Suppressor macrophage treated with lipopolysaccharide for 4 hours (primary cell): ENCODE measurements at regions not wholly inside any gene's neighbourhood (a gene's known extent, or its start where the extent isn't known, plus 50 kb on each side); places are given as distances from the start of the nearest gene placed in this dataset.
"Not testable (repeated sequence)": the region's sequence is repeated elsewhere in the genome, so short reads cannot be mapped to it uniquely, and the experiment has no call there.

Source experiments
- DNase-seq: peaks from one replicate; pipeline ENCODE4 v3.0.0-alpha.2; 2020

DNA sequence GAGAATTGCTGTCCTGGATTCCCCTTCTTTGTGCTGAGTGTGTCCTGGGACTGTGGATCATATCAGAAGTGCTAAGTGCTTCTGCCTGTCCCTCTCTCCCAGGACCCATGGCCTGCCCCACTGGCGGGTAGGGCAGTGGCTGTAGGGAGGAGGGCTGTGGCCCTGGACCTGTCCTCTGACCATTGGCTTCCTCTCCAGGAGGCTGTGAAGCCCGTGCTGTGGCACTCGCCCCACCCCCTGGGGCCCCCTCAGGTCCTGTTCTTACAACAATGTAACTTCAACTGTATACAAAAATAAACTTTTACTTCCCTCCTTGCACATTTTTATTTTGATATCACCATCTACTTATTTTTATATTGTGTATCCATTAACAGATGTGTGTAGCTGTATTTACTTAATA is 743.8 kb upstream of the CDH8 start:
- not testable (repeated sequence) for DNase-seq

- DNase-seq: no peak
Measured at GRCh38 chr16:62764572-62764971, 728.3 kb upstream of the CDH8 start.

DNA sequence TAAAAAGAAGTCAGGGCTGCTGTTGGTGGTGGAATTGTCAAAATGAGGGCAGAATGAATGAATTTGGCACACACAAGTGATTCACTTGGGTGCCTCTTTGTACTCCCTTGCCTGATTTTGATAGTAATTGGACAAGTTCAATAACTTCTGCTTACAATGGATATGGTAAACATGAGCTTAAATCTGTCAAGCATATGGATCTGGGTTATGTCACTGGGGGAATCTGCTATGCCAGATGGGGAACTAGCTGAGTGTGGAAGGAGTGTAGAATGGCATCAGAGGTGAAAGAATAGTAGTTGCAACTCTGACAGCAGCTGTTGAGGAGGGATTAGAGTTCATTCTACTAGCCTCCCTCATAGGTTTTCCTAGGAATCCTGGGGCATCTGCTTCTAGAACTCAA is 724.2 kb upstream of the CDH8 start:
- DNase-seq: no peak

GRCh38 chr16:62755938-62756337 is 719.7 kb upstream of the CDH8 start:
- peak; percentile 12 for DNase-seq

GRCh38 chr16:62752854-62753253 is 716.6 kb upstream of the CDH8 start:
- DNase-seq: no peak

DNA sequence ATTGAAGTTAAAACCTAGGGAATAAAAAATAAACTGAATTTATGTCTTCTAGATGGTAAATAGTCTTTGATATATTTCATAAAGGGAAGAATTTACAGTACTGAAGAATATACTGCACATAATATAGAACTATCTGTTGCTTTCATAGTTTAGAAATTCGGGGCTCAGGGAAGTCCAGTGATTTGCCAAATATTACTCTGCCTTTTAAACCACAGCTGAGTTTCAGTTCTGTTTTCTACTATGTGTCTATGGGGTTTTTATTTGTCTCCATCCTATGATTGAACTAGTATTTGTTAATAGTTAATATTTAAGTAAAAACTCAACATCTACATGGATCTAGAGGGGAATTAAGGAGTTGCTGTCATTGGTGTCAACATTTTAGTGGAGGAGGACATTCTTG is 715.0 kb upstream of the CDH8 start:
- no peak for DNase-seq

DNA sequence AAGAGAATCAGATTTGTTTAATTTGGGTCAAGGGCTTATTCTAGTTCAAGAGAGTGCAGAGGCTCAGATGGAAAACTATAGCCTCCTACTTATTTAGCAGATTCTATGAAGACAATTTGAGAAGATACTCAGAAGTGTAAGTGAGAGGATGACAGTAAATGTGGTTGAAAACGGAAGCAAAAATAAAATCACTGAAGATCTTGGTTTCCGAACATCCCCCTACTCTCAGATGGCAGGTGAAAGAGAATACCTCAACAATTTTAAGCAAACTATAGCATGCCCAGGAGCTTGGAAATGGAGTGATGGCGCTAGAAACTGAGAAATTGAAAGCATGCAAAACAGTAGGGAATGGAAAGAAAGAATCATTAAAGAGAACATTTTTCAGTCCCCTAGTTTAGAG is 705.5 kb upstream of the CDH8 start:
- DNase-seq: no peak

- DNase-seq: no peak
Measured at GRCh38 chr16:62738666-62739460, 702.6 kb upstream of the CDH8 start.

GRCh38 chr16:62732092-62732491 is 695.9 kb upstream of the CDH8 start:
- DNase-seq: no peak

- not testable (repeated sequence) for DNase-seq
Measured at GRCh38 chr16:62724670-62725269, 688.5 kb upstream of the CDH8 start.

GRCh38 chr16:62720651-62721050 is 684.4 kb upstream of the CDH8 start:
- DNase-seq: no peak

DNA sequence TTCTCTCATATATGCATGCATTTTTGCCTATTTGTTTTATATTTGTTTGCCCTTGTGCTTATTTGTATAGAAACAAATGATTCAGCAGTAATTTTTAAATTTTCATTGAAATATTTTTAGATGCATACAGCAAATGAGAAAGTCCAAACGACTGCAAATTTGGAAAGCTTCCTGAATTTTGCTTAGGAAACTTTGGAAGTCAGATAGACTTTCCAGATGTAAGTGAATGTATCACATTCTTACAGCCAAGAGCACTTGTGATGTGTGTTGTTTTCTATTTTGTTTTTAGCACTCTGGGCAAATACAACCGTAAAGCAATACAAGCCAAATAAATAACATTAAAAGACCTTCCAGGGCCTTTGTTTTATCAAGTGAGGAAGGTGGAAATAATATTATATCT is 680.8 kb upstream of the CDH8 start:
- no peak for DNase-seq

- DNase-seq: no peak
Measured at GRCh38 chr16:62715701-62716100, 679.5 kb upstream of the CDH8 start.

GRCh38 chr16:62712566-62712965 is 676.3 kb upstream of the CDH8 start:
- DNase-seq: no peak

DNA sequence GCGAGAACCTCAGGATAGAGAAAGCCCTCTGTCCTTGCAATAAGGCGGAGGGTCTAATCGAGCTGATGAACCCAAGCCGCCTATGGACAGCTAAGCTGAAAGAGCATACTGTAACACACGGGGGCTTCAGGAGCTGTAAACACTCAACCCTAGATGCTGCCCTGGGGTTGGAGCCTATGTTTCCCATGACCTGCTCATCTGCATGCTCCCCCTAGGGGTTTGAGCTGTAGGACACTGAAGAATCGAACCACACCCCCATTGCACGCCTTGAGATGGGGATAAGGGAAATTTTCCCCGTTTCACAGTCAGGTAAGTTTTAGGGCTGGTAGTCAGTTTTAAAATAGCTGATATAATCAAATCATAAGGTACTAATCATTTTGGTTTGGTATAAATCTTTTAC is 675.6 kb upstream of the CDH8 start:
- DNase-seq: no peak

GRCh38 chr16:62709794-62710193 is 673.6 kb upstream of the CDH8 start:
- no peak for DNase-seq

- no peak for DNase-seq
Measured at GRCh38 chr16:62701426-62701825, 665.2 kb upstream of the CDH8 start.

- no peak for DNase-seq
Measured at GRCh38 chr16:62700426-62701294, 664.4 kb upstream of the CDH8 start.

DNA sequence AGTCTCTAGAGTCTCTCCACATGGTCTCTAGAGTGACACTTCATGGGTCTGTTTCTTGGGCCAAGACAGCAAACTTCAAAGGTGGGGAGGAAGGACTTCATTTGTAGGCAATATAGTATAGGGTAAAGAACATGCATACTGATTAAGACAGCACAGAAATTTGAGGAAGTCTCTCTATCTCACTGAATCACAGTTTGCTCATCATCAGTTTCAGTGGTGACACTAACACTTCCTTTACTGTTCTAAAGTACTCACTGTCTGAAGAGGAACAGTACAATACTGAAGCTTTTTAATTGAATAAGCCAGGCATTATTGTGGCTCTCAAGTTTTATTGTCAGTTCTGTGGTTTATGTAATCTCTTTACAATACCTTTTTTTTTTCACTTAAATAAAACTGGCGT is 656.4 kb upstream of the CDH8 start:
- DNase-seq: no peak

DNA sequence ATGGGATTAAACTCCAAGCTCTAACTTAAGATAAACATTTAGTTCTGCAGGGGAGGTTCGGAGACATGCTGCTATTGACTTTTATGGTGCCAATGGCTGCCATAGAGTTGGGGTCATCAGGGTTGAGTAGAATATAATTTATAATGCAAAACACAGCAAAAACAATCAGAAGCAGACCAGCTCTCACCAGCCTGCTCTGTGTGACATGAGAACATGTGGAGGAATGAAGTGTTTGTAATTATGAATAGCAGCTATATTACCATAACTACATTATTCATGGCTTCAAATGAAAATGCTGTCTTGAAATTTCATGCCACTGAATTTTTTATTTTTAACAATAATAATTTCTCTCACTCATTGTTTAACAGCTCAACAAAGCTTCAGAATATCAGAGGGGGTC is 645.6 kb upstream of the CDH8 start:
- DNase-seq: no peak

DNA sequence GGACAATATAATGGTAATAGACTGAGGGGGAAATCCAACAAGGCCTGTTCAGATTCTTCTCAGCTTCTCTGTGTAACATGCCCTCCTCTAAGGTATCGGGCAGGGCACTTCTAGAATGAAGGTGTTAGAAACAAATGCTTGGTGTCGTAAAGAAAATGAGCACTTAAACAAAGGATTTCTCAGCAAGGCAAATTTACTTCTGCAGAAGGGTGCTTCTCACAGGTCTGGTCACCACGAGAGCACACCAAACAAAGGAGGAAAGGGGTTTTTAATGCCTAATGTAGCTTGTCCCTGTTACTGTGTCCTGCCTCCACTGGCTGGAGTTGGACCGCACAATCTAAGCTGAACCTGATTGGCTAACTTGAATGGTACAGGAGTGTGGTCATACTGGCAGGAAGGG is 642.6 kb upstream of the CDH8 start:
- no peak for DNase-seq

GRCh38 chr16:62676306-62676705 is 640.1 kb upstream of the CDH8 start:
- no peak for DNase-seq

DNA sequence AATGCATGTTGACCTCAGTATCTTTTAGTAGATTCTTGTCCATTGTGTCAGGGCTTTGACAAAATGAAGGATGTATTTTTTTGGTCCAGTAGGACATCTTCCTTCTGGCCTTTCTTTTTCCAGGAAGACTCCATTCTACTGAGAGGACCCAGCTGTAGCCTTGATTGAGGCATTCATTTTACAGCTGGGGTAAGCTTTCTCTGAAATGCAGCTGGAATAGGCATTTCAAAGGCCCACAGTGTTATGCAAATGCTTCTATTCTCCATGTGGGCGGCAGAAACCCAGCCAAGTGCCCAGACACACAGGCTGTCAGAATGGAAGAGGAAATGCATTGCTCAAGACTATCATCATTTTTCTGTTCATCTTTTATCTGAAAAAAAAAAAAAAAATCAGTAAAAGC is 629.0 kb upstream of the CDH8 start:
- DNase-seq: no peak

- DNase-seq: no peak
Measured at GRCh38 chr16:62664566-62664965, 628.3 kb upstream of the CDH8 start.
